Ishikawa (cell line): ENCODE measurements at regions not wholly inside any gene's neighbourhood (a gene's known extent, or its start where the extent isn't known, plus 50 kb on each side); places are given as distances from the start of the nearest gene placed in this dataset.

Experiments
- CEBPB ChIP-seq: IDR thresholded peaks from 2 replicates; pipeline ENCODE4 v1.6.1; 2012
- CREB1 ChIP-seq: IDR thresholded peaks from 2 replicates; pipeline ENCODE4 v1.6.1; 2012; ENCODE audit warnings: low read depth
- EGR1 ChIP-seq: IDR thresholded peaks from 2 replicates; pipeline ENCODE4 v1.6.1; 2012
- EP300 ChIP-seq: IDR thresholded peaks from 2 replicates; pipeline ENCODE4 v1.6.1; 2012; ENCODE audit warnings: borderline replicate concordance
- FOXM1 ChIP-seq: IDR thresholded peaks from 2 replicates; pipeline ENCODE4 v1.6.1; 2012; ENCODE audit warnings: low read depth, borderline replicate concordance
- MAX ChIP-seq: IDR thresholded peaks from 2 replicates; pipeline ENCODE4 v1.6.1; 2012
- NFIC ChIP-seq: IDR thresholded peaks from 2 replicates; pipeline ENCODE4 v1.6.1; 2012
- RAD21 ChIP-seq: IDR thresholded peaks from 2 replicates; pipeline ENCODE4 v1.6.1; 2012; ENCODE audit warnings: low read depth
- TAF1 ChIP-seq: IDR thresholded peaks from 2 replicates; pipeline ENCODE4 v1.6.1; 2012; ENCODE audit warnings: low read depth, mild to moderate bottlenecking
- TCF12 ChIP-seq: IDR thresholded peaks from 2 replicates; pipeline ENCODE4 v1.6.1; 2012; ENCODE audit warnings: low read depth
- TEAD4 ChIP-seq: IDR thresholded peaks from 2 replicates; pipeline ENCODE4 v1.6.1; 2012
- YY1 ChIP-seq: IDR thresholded peaks from 2 replicates; pipeline ENCODE4 v1.6.1; 2012; ENCODE audit warnings: low read depth
- ZBTB7A ChIP-seq: IDR thresholded peaks from 2 replicates; pipeline ENCODE4 v1.6.1; 2012; ENCODE audit warnings: low read depth
- TF ChIP-seq, protein P1 (sequence below): IDR thresholded peaks from 2 replicates; pipeline ENCODE4 v1.6.1; 2012
- TF ChIP-seq, protein P2 (sequence below): IDR thresholded peaks from 2 replicates; pipeline ENCODE4 v1.6.1; 2012; ENCODE audit warnings: low read depth, mild to moderate bottlenecking

GRCh38 chr7:98697083-98697482 is 80.0 kb downstream of the NPTX2 start:
- TF ChIP-seq FOXM1 (no peak), MAX (no peak), TAF1 (no peak), CEBPB (no peak), TEAD4 (no peak), CREB1 (no peak), EP300 (no peak)

GRCh38 chr7:98697485-98698240 is 80.6 kb downstream of the NPTX2 start:
- no peak for TF ChIP-seq TEAD4
- no peak for TF ChIP-seq MAX
- TF ChIP-seq YY1 = no peak
- TF ChIP-seq CREB1 = no peak
- TF ChIP-seq TCF12 = no peak
- TF ChIP-seq, protein P1, sequence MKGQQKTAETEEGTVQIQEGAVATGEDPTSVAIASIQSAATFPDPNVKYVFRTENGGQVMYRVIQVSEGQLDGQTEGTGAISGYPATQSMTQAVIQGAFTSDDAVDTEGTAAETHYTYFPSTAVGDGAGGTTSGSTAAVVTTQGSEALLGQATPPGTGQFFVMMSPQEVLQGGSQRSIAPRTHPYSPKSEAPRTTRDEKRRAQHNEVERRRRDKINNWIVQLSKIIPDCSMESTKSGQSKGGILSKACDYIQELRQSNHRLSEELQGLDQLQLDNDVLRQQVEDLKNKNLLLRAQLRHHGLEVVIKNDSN = no peak
- TF ChIP-seq RAD21 = no peak

- TF ChIP-seq CREB1 (no peak), TAF1 (no peak), MAX (no peak), EGR1 (no peak), TEAD4 (no peak), YY1 (no peak), FOXM1 (no peak), CEBPB (no peak), NFIC (no peak), EP300 (no peak)
- TF ChIP-seq, protein P2, sequence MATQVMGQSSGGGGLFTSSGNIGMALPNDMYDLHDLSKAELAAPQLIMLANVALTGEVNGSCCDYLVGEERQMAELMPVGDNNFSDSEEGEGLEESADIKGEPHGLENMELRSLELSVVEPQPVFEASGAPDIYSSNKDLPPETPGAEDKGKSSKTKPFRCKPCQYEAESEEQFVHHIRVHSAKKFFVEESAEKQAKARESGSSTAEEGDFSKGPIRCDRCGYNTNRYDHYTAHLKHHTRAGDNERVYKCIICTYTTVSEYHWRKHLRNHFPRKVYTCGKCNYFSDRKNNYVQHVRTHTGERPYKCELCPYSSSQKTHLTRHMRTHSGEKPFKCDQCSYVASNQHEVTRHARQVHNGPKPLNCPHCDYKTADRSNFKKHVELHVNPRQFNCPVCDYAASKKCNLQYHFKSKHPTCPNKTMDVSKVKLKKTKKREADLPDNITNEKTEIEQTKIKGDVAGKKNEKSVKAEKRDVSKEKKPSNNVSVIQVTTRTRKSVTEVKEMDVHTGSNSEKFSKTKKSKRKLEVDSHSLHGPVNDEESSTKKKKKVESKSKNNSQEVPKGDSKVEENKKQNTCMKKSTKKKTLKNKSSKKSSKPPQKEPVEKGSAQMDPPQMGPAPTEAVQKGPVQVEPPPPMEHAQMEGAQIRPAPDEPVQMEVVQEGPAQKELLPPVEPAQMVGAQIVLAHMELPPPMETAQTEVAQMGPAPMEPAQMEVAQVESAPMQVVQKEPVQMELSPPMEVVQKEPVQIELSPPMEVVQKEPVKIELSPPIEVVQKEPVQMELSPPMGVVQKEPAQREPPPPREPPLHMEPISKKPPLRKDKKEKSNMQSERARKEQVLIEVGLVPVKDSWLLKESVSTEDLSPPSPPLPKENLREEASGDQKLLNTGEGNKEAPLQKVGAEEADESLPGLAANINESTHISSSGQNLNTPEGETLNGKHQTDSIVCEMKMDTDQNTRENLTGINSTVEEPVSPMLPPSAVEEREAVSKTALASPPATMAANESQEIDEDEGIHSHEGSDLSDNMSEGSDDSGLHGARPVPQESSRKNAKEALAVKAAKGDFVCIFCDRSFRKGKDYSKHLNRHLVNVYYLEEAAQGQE = no peak
- TF ChIP-seq, protein P1 = no peak
Measured at GRCh38 chr7:98698976-98699375, 81.9 kb downstream of the NPTX2 start.

DNA sequence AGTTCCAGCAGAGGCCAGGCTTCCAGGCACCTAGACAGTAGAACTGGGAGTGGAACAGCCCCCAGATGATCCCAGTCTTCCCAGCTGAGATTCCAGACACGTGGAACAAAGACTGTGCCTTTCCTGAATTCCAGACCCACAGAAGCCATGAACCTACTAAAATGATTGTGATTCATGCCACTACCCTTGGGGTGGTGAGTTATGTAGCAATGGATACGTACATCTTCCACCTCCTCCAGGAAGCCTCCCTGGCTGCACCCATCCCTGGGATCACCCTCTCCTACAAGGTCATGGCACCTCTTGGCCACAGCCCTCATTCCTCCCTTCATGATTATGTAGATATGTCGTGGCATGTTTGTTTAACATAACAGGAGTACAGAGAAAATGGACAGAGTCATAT is 83.4 kb downstream of the NPTX2 start:
- no peak for TF ChIP-seq CREB1

GRCh38 chr7:98701372-98701771 is 84.3 kb downstream of the NPTX2 start:
- TF ChIP-seq, protein P2 = no peak
- no peak for TF ChIP-seq TCF12
- TF ChIP-seq RAD21 = no peak
- TF ChIP-seq CEBPB = no peak
- TF ChIP-seq EGR1 = no peak
- TF ChIP-seq, protein P1 = no peak
- TF ChIP-seq CREB1 = no peak
- TF ChIP-seq ZBTB7A = no peak
- TF ChIP-seq FOXM1 = no peak
- no peak for TF ChIP-seq TEAD4
- TF ChIP-seq EP300 = no peak
- no peak for TF ChIP-seq MAX
- no peak for TF ChIP-seq NFIC
- TF ChIP-seq TAF1 = no peak
- TF ChIP-seq YY1 = no peak
